OCI-LY1 (cell line): ENCODE measurements at regions not wholly inside any gene's neighbourhood (a gene's known extent, or its start where the extent isn't known, plus 50 kb on each side); places are given as distances from the start of the nearest gene placed in this dataset.

Source experiments
- H2AFZ ChIP-seq: fragments of 200-600 bp; sonication (generic), shearing (Covaris generic); 2 replicates; pipeline ENCODE4 v1.6.0; 2014; ENCODE audit warnings: antibody characterized with exemption, mild to moderate bottlenecking, low read length
- H3F3A ChIP-seq: fragments of 200-600 bp; sonication (generic), shearing (Covaris generic); 2 replicates; pipeline ENCODE4 v1.6.0; 2014; ENCODE audit warnings: mild to moderate bottlenecking, antibody characterized with exemption, low read length, moderate library complexity; ENCODE audit not compliant: insufficient read depth
- H3K27ac ChIP-seq: fragments of 200-600 bp; sonication (generic); 2 replicates; pipeline ENCODE4 v1.5.1; 2014; ENCODE audit warnings: low read length, mixed run types, mild to moderate bottlenecking, low read depth; ENCODE audit not compliant: poor library complexity, severe bottlenecking
- H3K27me3 ChIP-seq: fragments of 200-600 bp; sonication (generic); 2 replicates; pipeline ENCODE4 v1.6.0; 2014; ENCODE audit warnings: antibody characterized with exemption, mild to moderate bottlenecking, low read length, moderate library complexity; ENCODE audit not compliant: insufficient read depth
- H3K36me3 ChIP-seq: fragments of 200-600 bp; sonication (generic); 2 replicates; pipeline ENCODE4 v1.6.1; 2014; ENCODE audit warnings: mild to moderate bottlenecking, antibody characterized with exemption, low read length, moderate library complexity, mixed read lengths; ENCODE audit not compliant: insufficient read depth
- H3K4me1 ChIP-seq: fragments of 200-600 bp; sonication (generic); 2 replicates; pipeline ENCODE4 v1.5.1; 2014; ENCODE audit warnings: mild to moderate bottlenecking, low read length, moderate library complexity; ENCODE audit not compliant: insufficient read depth, severe bottlenecking
- H3K4me2 ChIP-seq: fragments of 200-600 bp; sonication (generic), shearing (Covaris generic); 2 replicates; pipeline ENCODE4 v1.6.1; 2014; ENCODE audit warnings: low read length
- H3K4me3 ChIP-seq: fragments of 200-600 bp; sonication (generic); 2 replicates; pipeline ENCODE4 v1.5.1; 2014; ENCODE audit warnings: low read length, low read depth, mild to moderate bottlenecking, mixed read lengths; ENCODE audit not compliant: poor library complexity, severe bottlenecking
- H3K79me2 ChIP-seq: fragments of 200-600 bp; shearing (Covaris generic); 2 replicates; pipeline ENCODE4 v1.6.1; 2016; ENCODE audit warnings: mixed run types, low read length, mixed read lengths; ENCODE audit not compliant: insufficient read depth
- H3K9ac ChIP-seq: fragments of 200-600 bp; sonication (generic), shearing (Covaris generic); 2 replicates; pipeline ENCODE4 v1.6.1; 2014; ENCODE audit warnings: mild to moderate bottlenecking, low read length, mixed read lengths
- H3K9me2 ChIP-seq: fragments of 200-600 bp; sonication (generic), shearing (Covaris generic); 2 replicates; pipeline ENCODE4 v1.6.1; 2014; ENCODE audit warnings: low read depth, mild to moderate bottlenecking, low read length, mixed read lengths
- H3K9me3 ChIP-seq: fragments of 200-600 bp; shearing (Covaris generic); 2 replicates; pipeline ENCODE4 v1.6.1; 2014; ENCODE audit warnings: low read length, mixed read lengths
- H4K20me1 ChIP-seq: fragments of 200-600 bp; sonication (generic), shearing (Covaris generic); 2 replicates; pipeline ENCODE4 v1.6.0; 2016; ENCODE audit warnings: mild to moderate bottlenecking, low read length; ENCODE audit not compliant: insufficient read depth
- CTCF ChIP-seq: fragments of 200-600 bp; sonication (generic), shearing (Covaris generic); IDR thresholded peaks from 2 replicates; pipeline ENCODE4 v1.5.1; 2017; ENCODE audit warnings: mild to moderate bottlenecking, antibody characterized with exemption, low read length, moderate library complexity, mixed read lengths
- EZH2 ChIP-seq: fragments of 200-600 bp; sonication (generic), shearing (Covaris generic); IDR thresholded peaks from 2 replicates; pipeline ENCODE4 v1.8.0; 2017; ENCODE audit warnings: borderline replicate concordance, mixed run types, mild to moderate bottlenecking, antibody characterized with exemption, low read length, moderate library complexity, mixed read lengths

GRCh38 chr16:8323153-8323552, 267.2 kb downstream of the TMEM114 start:
- Histone ChIP-seq H3K4me2 (no peak overlapping the region), H3K9ac (no peak overlapping the region), H3K27me3 (no peaks in the 10 kb centered on the region), H4K20me1 (no peaks in the 10 kb centered on the region), H3K4me3 (no peak overlapping the region), H3K9me2 (no peaks in the 10 kb centered on the region), H3K36me3 (no peaks in the 10 kb centered on the region), H3K9me3 (no peaks in the 10 kb centered on the region), H3K27ac (no peak overlapping the region), H2AFZ (no peak overlapping the region), H3K4me1 (no peaks in the 10 kb centered on the region), H3F3A (no peaks in the 10 kb centered on the region), H3K79me2 (no peaks in the 10 kb centered on the region)
- TF ChIP-seq CTCF, result no peak
- TF ChIP-seq EZH2, result no peak

DNA sequence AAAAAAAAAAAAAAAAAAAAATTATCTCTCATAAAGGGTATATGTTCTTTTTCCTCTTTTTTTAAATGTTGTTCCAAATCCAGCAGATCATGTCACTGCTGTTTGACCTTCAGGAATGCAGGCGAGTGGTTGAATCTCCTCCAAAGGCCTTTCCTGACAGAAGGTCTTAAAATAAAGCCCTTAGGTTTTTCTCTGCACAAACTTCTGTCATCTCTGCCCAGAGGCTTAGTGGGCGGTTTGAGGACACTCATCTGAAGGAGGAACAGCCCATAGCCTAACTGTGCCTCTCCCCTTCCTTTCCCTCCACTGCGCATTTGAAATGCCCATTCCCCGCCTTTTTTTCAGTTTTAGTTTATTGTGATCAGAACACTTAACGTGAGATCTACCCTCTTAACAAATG, 270.2 kb downstream of the TMEM114 start:
- Histone ChIP-seq H3K27me3 (no peaks in the 10 kb centered on the region), H3K9ac (no peak overlapping the region), H3F3A (no peaks in the 10 kb centered on the region), H2AFZ (no peak overlapping the region), H3K4me1 (no peaks in the 10 kb centered on the region), H3K4me3 (no peak overlapping the region), H3K36me3 (no peaks in the 10 kb centered on the region), H3K4me2 (no peak overlapping the region), H3K79me2 (no peaks in the 10 kb centered on the region), H3K27ac (no peak overlapping the region), H4K20me1 (no peaks in the 10 kb centered on the region), H3K9me3 (no peaks in the 10 kb centered on the region), H3K9me2 (no peaks in the 10 kb centered on the region)
- TF ChIP-seq CTCF (no peak), EZH2 (no peak)

GRCh38 chr16:8310816-8311215, 279.5 kb downstream of the TMEM114 start:
- TF ChIP-seq EZH2 (no peak), CTCF (no peak)
- no peak overlapping the region for H2AFZ ChIP-seq
- H3K9me2 ChIP-seq, result no peaks in the 10 kb centered on the region
- H3K27me3 ChIP-seq, result no peaks in the 10 kb centered on the region
- H3K9ac ChIP-seq, result no peak overlapping the region
- no peaks in the 10 kb centered on the region for H3F3A ChIP-seq
- no peaks in the 10 kb centered on the region for H3K9me3 ChIP-seq
- no peaks in the 10 kb centered on the region for H3K36me3 ChIP-seq
- no peak overlapping the region for H3K27ac ChIP-seq
- no peak overlapping the region for H3K4me2 ChIP-seq
- no peaks in the 10 kb centered on the region for H3K79me2 ChIP-seq
- H4K20me1 ChIP-seq, result no peaks in the 10 kb centered on the region
- H3K4me1 ChIP-seq, result no peaks in the 10 kb centered on the region
- H3K4me3 ChIP-seq, result no peak overlapping the region
